Mesenchymal stem cell (in vitro differentiated cells and primary cell): ENCODE measurements at regions not wholly inside any gene's neighbourhood (a gene's known extent, or its start where the extent isn't known, plus 50 kb on each side); places are given as distances from the start of the nearest gene placed in this dataset.

Experiments
- DNase-seq: peaks from one replicate; pipeline ENCODE4 v3.0.0-alpha.2; 2013
- H2AFZ ChIP-seq: one replicate; pipeline ENCODE4 v1.6.1; 2013; ENCODE audit warnings: low read depth, mild to moderate bottlenecking, control low read depth, inconsistent platforms, low read length, moderate library complexity
- H2AK5ac ChIP-seq: 2 replicates; pipeline ENCODE4 v1.6.1; 2013; ENCODE audit warnings: low read length, moderate library complexity, mild to moderate bottlenecking, inconsistent platforms; ENCODE audit not compliant: severe bottlenecking
- H2BK120ac ChIP-seq: one replicate; pipeline ENCODE4 v1.6.1; 2013; ENCODE audit warnings: low read depth, mild to moderate bottlenecking, inconsistent platforms, low read length, moderate library complexity
- H2BK12ac ChIP-seq, 2 experiments: one replicate each; pipeline ENCODE4 v1.6.1; 2013; ENCODE audit warnings: inconsistent platforms in 2 of 2, low read length in 2 of 2, mild to moderate bottlenecking in 2 of 2, moderate library complexity in 2 of 2, control low read depth in 1 of 2
- H2BK15ac ChIP-seq: one replicate; pipeline ENCODE4 v1.6.1; 2013; ENCODE audit warnings: mild to moderate bottlenecking, low read depth, inconsistent platforms; ENCODE audit not compliant: poor library complexity, severe bottlenecking
- H2BK5ac ChIP-seq: 2 replicates; pipeline ENCODE4 v1.6.1; 2013; ENCODE audit warnings: low read depth, mild to moderate bottlenecking, low read length, control low read depth, inconsistent platforms; ENCODE audit not compliant: poor library complexity, severe bottlenecking
- H3K14ac ChIP-seq, 2 experiments: one replicate each; pipeline ENCODE4 v1.6.1; 2013; ENCODE audit warnings: inconsistent platforms in 2 of 2, low read length in 2 of 2, control low read depth in 1 of 2, mild to moderate bottlenecking in 1 of 2, moderate library complexity in 1 of 2
- H3K18ac ChIP-seq, 2 experiments: one replicate each; pipeline ENCODE4 v1.6.1; 2013; ENCODE audit warnings: inconsistent platforms in 2 of 2, low read length in 2 of 2, control low read depth in 1 of 2, low read depth in 1 of 2, mild to moderate bottlenecking in 1 of 2
- H3K23ac ChIP-seq, 2 experiments: one replicate each; pipeline ENCODE4 v1.6.1; 2013; ENCODE audit warnings: inconsistent platforms in 2 of 2, low read length in 2 of 2, mild to moderate bottlenecking in 2 of 2, moderate library complexity in 2 of 2, control low read depth in 1 of 2
- H3K27ac ChIP-seq: 2 replicates; pipeline ENCODE4 v1.5.1; 2013; ENCODE audit warnings: mild to moderate bottlenecking, moderate library complexity, low read length, control low read depth, inconsistent platforms; ENCODE audit not compliant: poor library complexity, severe bottlenecking
- H3K27me3 ChIP-seq, 2 experiments: 2 replicates each; pipeline versions ENCODE4 v1.6.1 to v1.7.0; 2013; ENCODE audit warnings: low read length in 2 of 2, mild to moderate bottlenecking in 2 of 2, moderate library complexity in 2 of 2, control low read depth in 1 of 2, inconsistent platforms in 1 of 2; ENCODE audit not compliant: control insufficient read depth in 1 of 2, insufficient read depth in 1 of 2
- H3K36me3 ChIP-seq, 2 experiments: 2 replicates each; pipeline versions ENCODE4 v1.6.1 to v1.7.0; 2013; ENCODE audit warnings: low read length in 2 of 2, control low read depth in 1 of 2, inconsistent platforms in 1 of 2, low read depth in 1 of 2, mild to moderate bottlenecking in 1 of 2; ENCODE audit not compliant: insufficient read depth in 2 of 2, control insufficient read depth in 1 of 2
- H3K4ac ChIP-seq, 2 experiments: one replicate each; pipeline ENCODE4 v1.6.1; 2013; ENCODE audit warnings: inconsistent platforms in 2 of 2, low read length in 2 of 2, mild to moderate bottlenecking in 2 of 2, moderate library complexity in 2 of 2, control low read depth in 1 of 2, low read depth in 1 of 2
- H3K4me1 ChIP-seq: 2 replicates; pipeline ENCODE4 v1.6.1; 2013; ENCODE audit warnings: low read depth, low read length, control low read depth; ENCODE audit not compliant: control insufficient read depth, insufficient read depth
- H3K4me2 ChIP-seq: 2 replicates; pipeline ENCODE4 v1.6.1; 2013; ENCODE audit warnings: low read length, mild to moderate bottlenecking, inconsistent platforms; ENCODE audit not compliant: poor library complexity, severe bottlenecking
- H3K4me3 ChIP-seq, 2 experiments: 2 replicates each; pipeline versions ENCODE4 v1.5.1 to v1.7.0; 2013; ENCODE audit warnings: low read length in 2 of 2, mild to moderate bottlenecking in 2 of 2, control low read depth in 1 of 2, low read depth in 1 of 2; ENCODE audit not compliant: insufficient read depth in 1 of 2
- H3K79me1 ChIP-seq: replicated peaks from 2 replicates; pipeline ENCODE4 v1.6.1; 2013; ENCODE audit warnings: mild to moderate bottlenecking, control low read depth, low read length, inconsistent platforms; ENCODE audit not compliant: poor library complexity, severe bottlenecking
- H3K9ac ChIP-seq: 2 replicates; pipeline ENCODE4 v1.7.0; 2013; ENCODE audit warnings: mild to moderate bottlenecking, low read length, moderate library complexity
- H3K9me3 ChIP-seq: 2 replicates; pipeline ENCODE4 v1.7.0; 2013; ENCODE audit warnings: mild to moderate bottlenecking, low read length; ENCODE audit not compliant: control insufficient read depth
- H4K8ac ChIP-seq: one replicate; pipeline ENCODE4 v1.6.1; 2013; ENCODE audit warnings: inconsistent platforms, mild to moderate bottlenecking, low read length, moderate library complexity
- H4K91ac ChIP-seq: one replicate; pipeline ENCODE4 v1.6.1; 2013; ENCODE audit warnings: mild to moderate bottlenecking, low read length, inconsistent platforms
- WGBS: methylation state at CpG from one replicate; pipeline ENCODE4 v1.1.7; 2013; ENCODE audit warnings: mixed read lengths; 5-methylcytosine and 5-hydroxymethylcytosine counted together

DNA sequence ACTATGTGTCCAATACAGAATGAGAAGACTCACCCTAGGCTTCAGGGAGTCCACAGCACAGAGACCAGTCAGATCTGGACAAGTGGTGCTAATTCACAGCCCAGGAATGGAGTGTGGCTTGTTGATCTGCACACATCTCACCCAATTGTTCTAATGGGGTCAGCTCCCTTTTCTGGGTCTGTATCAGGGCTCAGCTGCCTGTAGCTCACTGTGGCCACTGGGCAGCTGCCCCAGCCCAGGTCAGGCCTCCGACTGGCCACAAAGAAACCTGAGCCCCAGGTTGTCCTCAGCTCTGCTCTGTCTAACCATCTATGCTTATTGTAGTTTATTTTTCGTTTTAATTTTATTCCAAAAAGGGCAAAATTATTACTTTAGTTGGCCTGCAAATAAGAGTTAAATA, 202.3 kb upstream of the RAB6C start:
- Histone ChIP-seq H3K79me1 (no peaks in the 10 kb centered on the region), H3K27ac (no peak overlapping the region), H2BK15ac (no peak overlapping the region), H4K91ac (no peak overlapping the region), H3K27me3 (peaks cover 0 to 12% of the 10 kb centered on the region in 2 experiments), H4K8ac (no peak overlapping the region), H3K4me1 (no peaks in the 10 kb centered on the region), H2BK12ac (no peak overlapping the region), H3K36me3 (no peaks in the 10 kb centered on the region), H3K4me2 (no peak overlapping the region), H3K18ac (no peak overlapping the region), H2BK5ac (no peak overlapping the region), H3K4ac (no peak overlapping the region), H3K9ac (no peak overlapping the region), H2BK120ac (no peak overlapping the region), H3K9me3 (no peaks in the 10 kb centered on the region), H2AK5ac (no peak overlapping the region), H3K23ac (no peak overlapping the region), H3K4me3 (no peak overlapping the region), H2AFZ (no peak overlapping the region), H3K14ac (no peak overlapping the region)
- DNase-seq = no peak
- no CpG with 5 or more reads among the region's 2 CpGs for WGBS

DNA sequence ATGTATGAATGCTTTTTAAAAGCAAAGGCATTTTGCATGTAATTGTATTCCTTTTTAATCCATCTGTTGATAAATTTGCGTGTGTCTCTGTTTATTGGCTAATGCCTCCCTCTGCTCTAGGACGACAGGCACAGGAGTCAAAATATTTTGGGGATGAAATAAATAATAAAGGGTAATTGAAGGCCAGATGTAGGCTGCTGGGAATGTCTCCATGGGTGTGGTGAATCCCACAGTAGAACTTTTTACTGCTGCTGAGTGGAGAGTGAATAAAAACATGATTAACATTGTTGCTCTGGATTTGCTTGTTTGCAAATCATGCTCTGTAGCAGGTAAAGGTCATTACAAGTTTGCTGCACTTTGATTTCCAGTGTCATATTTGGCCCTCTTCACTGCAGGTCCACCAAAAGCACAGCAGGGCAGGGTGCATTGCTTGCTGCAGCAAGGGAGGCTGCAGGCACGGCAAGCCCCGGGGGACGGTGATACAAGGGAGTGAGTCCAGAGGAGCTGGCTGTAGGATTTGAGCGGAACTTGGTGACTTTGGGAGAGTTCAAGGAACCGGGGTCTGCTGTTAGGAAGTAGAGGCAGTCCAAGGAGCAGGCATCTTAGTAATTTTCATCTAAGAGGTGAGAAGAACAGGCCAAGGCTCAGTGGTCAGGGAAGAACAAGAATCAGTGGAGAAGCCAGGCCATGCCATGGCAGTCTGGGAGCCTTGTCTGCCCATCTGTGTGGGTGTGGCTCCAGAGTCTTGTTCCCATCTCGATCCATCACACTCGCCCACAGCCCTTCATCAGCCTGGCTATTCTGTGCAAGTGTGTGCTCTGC, 201.5 kb upstream of the RAB6C start:
- Histone ChIP-seq H2BK15ac (no peak overlapping the region), H3K9me3 (no peaks in the 10 kb centered on the region), H2BK5ac (no peak overlapping the region), H3K27me3 (peaks cover 0 to 20% of the 10 kb centered on the region in 2 experiments), H3K4me2 (no peak overlapping the region), H3K36me3 (no peaks in the 10 kb centered on the region), H4K91ac (no peak overlapping the region), H3K18ac (no peak overlapping the region), H2BK120ac (no peak overlapping the region), H3K4me1 (no peaks in the 10 kb centered on the region), H3K4me3 (no peak overlapping the region), H3K9ac (no peak overlapping the region), H2AFZ (no peak overlapping the region), H3K23ac (no peak overlapping the region), H3K4ac (no peak overlapping the region), H3K27ac (no peak overlapping the region), H2AK5ac (no peak overlapping the region), H3K14ac (no peak overlapping the region), H2BK12ac (no peak overlapping the region), H4K8ac (no peak overlapping the region), H3K79me1 (no peaks in the 10 kb centered on the region)
- DNase-seq = no peak
- 89% methylated on average over 9 of the region's 9 CpGs for WGBS

DNA sequence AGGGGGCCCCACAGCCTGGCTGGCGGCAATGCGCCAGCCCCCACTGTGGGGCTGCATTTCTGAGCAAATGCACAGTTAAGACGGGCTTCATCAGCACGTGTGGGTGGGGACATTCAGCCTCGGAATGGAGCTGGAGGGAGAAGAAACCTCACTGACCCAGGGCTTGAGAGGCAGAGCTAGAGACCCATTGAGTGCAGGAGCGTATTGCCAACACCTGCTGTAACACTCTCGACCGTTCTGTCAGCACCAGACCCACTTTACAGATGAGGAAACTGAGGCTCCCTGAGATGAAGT, 200.9 kb upstream of the RAB6C start:
- H3K27ac ChIP-seq = no peak overlapping the region
- no peak overlapping the region for H3K4me3 ChIP-seq
- no peak for DNase-seq
- H4K91ac ChIP-seq = no peak overlapping the region
- H4K8ac ChIP-seq = no peak overlapping the region
- H2BK5ac ChIP-seq = no peak overlapping the region
- no peaks in the 10 kb centered on the region for H3K4me1 ChIP-seq
- no peak overlapping the region for H3K4me2 ChIP-seq
- no peaks in the 10 kb centered on the region for H3K36me3 ChIP-seq
- H3K79me1 ChIP-seq = no peaks in the 10 kb centered on the region
- WGBS = 72% methylated on average over 6 of the region's 8 CpGs
- no peak overlapping the region for H3K14ac ChIP-seq
- peaks cover 0 to 23% of the 10 kb centered on the region in 2 experiments for H3K27me3 ChIP-seq
- no peak overlapping the region for H2BK120ac ChIP-seq
- no peak overlapping the region for H3K18ac ChIP-seq
- H3K9me3 ChIP-seq = no peaks in the 10 kb centered on the region
- H2AK5ac ChIP-seq = no peak overlapping the region
- H2BK12ac ChIP-seq = no peak overlapping the region
- H2BK15ac ChIP-seq = no peak overlapping the region
- no peak overlapping the region for H3K9ac ChIP-seq
- H3K23ac ChIP-seq = no peak overlapping the region
- H3K4ac ChIP-seq = no peak overlapping the region
- no peak overlapping the region for H2AFZ ChIP-seq

DNA sequence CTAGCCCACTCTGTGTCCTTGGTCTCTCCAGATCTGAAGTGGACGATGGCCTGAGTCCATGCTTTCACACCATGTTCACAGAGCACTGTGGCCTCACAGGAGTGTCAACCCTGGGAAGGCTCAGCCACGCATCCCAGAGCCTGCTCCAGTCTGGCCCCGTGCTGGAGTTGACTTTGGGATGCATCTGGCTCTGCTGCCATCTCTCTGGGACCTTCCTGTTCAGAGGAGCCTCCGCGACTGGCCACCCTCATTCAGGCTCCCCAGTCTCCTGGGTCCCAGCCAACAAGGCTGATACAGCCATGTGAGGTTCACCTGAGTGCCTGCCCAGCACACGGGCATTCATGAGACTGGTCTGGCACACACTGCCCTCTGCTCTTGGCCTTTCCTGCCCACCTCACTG, 199.7 kb upstream of the RAB6C start:
- Histone ChIP-seq H2BK15ac (no peak overlapping the region), H3K79me1 (no peaks in the 10 kb centered on the region), H2BK12ac (no peak overlapping the region), H2BK5ac (no peak overlapping the region), H3K36me3 (no peaks in the 10 kb centered on the region), H3K27ac (no peak overlapping the region), H3K4me2 (no peak overlapping the region), H3K14ac (no peak overlapping the region), H3K9ac (no peak overlapping the region), H4K91ac (no peak overlapping the region), H3K27me3 (peaks cover 0 to 23% of the 10 kb centered on the region in 2 experiments), H2BK120ac (no peak overlapping the region), H2AK5ac (no peak overlapping the region), H3K18ac (no peak overlapping the region), H4K8ac (no peak overlapping the region), H3K4me3 (no peak overlapping the region), H3K4ac (no peak overlapping the region), H2AFZ (no peak overlapping the region), H3K9me3 (no peaks in the 10 kb centered on the region), H3K23ac (no peak overlapping the region), H3K4me1 (no peaks in the 10 kb centered on the region)
- no peak for DNase-seq
- WGBS = 83% methylated on average over 6 of the region's 6 CpGs
